IPS-NIHi7 (cell line): ENCODE measurements at regions not wholly inside any gene's neighbourhood (a gene's known extent, or its start where the extent isn't known, plus 50 kb on each side); places are given as distances from the start of the nearest gene placed in this dataset.

Experiments used
- DNase-seq: peaks from one replicate; pipeline ENCODE4 v3.0.0; 2012; ENCODE audit warnings: mixed read lengths; ENCODE audit errors: extremely low spot score

DNA sequence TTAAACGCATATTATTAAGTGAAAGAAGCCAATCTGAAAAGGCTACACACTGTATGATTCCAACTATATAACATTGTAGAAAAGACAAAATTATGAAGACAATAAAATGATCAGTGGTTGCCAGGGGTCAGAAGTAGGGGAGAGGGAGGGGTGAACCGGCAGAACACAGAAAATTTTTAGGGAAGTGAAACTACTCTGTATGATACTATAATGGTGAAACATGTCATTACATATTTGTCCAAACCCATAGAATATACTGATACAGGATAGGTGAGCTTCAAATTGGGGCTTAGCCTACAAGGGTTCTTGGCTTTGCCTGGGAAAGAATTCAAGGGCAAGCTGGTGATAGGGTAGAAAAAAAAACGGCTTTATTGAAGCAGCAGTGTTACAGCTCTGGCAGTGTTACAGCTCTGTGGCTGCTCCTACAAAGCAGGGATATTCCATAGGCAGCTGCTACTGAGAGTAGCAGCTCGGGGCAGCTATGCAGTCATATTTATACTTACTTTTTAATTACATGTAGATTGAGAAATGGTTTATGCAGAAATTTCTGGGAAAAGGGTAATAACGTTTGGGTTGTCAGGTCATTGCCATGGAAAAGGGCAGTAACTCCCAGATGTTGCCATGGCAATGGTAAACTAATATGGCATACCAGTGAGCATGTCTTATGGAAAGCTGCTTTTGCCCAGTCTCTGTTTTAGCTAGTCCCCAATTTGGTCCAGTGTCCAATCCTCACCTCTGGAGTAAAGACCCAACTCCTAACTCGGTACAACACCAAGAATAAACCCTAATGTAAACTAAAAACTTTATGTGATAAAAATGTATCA, 125.1 kb upstream of the SLC25A36 start:
- no peak for DNase-seq

DNA sequence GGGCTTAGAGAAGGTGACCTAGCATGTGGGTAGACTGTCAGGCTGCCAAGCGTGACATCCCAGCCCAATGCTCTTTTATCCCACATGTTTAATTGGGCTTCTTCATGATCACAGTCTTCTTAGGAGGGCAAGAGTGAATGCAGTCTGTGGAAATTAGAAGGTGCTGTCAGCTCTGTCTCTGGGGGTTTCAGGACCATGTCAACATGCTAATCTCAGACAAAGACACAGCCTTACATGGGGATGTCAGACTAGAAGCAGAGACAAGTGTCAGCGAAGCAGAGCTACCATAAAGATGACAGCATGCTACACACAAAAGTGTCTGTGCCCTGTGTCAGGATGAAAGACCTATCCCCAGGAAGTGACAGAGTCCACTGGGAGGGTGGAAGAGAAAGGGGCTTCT, 120.1 kb upstream of the SLC25A36 start:
- DNase-seq, result no peak

DNA sequence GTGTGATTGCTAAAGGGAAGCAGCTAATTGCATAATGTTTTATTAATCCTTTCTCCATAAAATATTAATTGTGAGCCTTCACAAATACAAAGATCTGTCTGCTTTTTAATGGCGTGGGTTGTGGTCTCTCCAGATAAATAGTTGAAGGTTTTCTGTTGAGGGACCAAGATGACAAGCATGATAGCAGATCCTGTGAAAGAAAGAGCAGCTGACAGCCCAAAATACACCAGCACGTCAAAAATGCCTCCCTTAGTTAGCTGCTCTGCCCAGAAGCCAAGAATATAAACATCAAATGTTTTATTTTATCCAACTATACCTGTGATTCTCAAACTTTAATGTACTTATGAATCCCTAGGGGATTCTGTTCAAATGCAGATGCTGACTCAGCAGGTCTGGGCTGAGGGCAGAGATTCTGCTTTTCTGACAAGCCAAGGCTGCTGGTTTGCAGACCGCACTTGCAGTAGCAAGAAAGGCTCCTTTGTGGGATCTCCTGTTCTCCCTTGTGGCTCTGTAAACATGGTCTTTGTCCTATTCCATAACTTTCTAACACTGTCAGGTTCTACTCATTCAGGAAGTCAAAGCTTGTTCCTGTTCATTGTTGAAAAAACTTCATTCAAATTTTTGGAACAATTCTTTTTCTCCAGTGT, 119.1 kb upstream of the SLC25A36 start:
- no peak for DNase-seq

DNA sequence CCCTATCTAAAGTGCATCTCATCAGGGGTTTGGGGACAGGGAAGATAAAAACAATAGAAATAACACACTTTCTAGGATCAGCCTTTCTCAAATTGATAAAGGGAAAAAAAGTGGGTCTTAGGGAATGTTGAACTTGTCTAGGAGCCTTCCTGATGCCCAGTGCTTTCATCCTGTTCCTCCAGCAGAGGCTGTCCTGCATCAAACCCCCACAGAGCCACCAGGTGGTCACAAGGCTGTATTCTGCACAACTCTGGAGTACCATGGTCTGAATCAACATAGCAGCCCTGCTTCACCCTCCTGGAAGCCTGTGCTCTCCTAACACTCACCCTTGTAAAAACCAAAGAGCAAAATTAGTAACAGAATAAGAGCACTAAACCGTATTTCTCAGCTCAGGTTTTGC, 118.5 kb upstream of the SLC25A36 start:
- DNase-seq, result no peak

DNA sequence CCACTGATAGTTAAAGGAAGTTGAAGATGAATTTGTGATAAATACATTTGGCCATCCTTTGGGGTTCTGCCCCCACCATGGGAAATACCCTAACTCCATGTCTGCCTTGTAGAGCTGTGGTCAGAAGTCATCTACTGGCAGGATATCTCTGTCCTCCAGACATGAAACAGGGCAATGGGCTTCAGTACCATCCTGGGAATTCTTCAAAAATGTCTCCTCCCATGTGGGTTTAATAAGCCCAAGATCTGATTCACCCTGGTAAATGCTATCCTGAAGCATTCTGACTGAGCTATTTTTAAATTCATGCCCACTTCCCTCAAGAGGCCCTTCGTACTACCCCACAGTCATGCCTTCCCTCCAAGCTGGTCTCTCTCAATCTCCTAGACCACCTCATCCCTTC, 113.7 kb upstream of the SLC25A36 start:
- no peak for DNase-seq

DNA sequence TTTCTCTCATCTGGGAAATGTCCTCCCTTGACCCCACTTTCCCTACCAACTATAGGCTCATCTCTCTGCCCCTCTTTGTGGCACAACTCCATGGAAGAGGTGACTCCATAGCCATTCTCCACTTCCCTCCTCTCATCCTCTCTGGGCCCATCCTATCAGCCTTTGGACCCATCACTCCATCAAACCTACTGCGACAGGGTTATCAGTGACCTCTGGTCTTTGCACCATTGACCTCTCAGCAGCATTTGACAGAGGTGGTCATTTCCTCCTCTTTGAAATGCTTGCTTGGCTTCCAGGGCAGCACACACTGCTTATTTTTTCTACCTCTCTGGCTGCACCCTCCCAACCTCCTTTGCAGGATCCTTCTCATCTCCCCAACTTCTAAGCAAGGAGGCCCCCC, 113.1 kb upstream of the SLC25A36 start:
- DNase-seq, result no peak

DNA sequence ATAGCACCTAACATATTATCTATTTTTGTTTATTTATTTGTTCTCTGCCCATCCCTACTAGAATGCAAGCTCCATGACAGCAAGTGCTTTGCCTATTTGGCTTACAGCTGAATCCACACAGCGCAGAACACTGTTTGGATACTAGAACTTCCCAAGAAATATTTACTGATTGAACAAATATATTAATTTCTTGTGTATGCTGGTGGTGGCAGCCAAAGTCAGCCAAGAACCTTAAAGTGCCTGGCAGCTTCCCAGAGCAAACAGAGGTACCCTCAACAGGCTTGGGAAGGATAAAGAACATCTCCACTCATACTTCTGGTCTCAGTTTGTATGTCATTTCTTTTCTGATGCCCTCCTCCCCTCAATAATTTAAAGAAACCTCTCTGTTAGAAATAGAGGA, 111.8 kb upstream of the SLC25A36 start:
- no peak for DNase-seq

DNA sequence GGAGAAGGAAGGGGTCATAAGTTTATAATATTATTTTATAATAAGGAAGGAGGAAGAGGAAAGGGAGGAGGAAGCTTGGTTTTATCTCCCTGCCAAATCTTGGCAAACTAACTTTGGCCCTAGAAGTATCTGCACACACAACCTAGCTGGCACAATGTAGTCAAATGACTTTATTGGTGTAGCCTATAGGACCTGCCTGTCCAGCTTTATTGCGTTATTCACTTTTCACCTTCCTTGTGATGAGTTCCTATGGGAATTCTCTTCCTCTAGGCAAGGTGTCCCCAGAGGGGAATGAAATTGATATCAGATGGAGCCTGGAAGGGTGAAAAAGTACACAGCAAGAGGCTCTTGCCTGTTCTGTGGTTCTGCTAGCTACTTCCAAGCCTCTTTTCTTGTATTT, 111.2 kb upstream of the SLC25A36 start:
- DNase-seq, result no peak

DNA sequence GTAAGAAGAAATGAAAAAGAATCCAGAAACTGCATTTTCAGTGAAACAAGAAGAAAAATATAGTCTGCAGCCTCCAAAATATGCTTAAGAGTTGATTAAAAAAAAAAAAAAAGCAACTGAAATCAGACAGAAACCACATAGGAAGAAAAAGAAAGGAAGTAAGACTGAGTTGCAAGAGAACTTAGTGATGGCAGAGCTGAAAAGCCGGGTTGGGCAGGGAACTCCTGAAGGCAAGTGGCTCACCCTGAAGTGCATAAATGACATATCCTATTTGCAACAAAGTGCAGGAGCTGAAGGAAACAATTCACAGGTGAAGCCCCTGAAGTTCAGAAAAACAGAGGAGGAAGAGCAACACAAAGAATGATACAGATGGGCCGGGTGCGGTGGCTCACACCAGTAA, 108.8 kb upstream of the SLC25A36 start:
- no peak for DNase-seq

DNA sequence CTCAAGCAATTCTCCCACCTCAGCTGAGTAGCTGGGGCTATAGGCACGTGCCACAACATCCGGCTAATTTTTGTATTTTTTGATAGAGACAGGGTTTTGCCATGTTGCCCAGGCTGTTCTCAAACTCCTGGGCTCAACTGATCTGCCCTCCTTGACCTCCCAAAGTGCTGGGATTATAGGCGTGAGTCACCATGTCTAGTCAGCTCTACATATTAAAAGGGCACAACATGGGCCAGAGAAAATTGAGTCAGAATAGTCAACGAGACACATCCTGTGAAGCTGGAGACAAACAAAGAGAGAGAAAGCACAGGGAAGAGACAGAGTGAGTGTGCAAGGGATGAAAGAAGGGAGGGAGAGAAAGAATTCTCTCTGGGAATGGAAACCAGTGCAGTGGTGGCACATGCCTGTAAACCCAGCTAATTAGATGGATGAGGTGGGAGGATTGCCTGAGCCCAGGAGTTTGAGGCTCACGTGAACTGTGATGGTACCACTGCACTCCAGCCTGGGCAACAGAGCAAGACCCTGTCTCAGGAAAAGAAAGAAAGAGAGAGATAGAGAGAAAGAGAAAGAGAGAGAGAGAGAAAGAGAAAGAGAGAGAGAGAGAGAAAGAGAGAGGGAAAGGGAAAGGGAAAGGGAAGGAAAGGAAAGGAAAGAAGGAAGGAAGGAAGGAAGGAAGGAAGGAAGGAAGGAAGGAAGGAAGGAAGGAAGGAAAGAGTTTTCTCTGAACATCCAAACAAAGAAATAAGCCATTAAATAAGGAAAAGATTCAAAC, 107.2 kb upstream of the SLC25A36 start:
- no peak for DNase-seq

DNA sequence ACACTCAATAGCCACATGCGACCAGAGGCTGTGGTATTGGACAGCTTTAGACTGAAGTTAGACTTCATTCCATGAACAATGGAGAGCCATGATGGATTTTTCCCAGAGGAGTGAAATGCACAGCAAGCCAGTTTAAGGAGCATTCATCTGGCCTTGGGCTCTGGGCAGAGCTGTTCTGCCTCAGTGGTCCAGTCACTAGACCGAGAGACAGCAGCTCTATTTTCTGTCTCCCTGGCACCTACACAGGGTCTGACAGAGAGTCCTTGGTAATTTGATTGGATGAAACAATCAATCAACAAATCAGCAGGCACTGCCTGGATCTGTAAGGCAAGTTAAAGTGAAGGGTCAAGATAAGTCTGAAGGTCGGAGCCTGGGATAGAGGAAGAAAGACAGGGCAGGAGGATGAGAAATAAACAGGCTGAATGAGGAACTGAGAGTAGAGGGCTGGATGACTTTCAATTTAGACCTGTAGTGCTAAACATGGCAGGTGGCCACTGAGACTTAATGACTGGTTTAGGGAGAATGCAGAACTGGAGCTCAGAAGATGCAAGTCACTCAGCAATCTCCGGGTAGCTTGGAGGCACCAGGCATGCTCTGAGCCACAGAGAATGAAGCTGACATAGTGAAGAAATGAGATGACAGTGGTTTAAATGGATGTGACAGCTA, 98.5 kb upstream of the SLC25A36 start:
- DNase-seq, result no peak

DNA sequence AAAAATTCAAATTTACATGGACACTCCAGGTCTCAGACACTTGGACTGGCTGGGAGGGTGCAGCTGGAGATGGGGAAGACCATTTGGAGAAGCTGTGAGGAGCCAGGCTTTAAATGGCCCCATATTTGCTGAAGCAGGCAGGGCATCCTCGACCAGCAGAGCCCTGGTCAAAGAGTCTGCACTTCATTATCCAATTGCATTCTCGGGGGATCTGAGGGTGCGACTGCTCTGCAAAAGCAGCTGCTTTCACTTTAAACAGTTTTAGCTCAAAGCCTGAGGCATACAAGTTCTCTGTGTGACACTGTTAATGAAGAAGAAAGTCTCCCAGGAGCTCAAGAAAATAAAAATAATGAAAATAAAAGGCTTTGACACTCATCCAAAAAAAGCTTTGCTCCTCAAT, 98.0 kb upstream of the SLC25A36 start:
- DNase-seq, result no peak

DNA sequence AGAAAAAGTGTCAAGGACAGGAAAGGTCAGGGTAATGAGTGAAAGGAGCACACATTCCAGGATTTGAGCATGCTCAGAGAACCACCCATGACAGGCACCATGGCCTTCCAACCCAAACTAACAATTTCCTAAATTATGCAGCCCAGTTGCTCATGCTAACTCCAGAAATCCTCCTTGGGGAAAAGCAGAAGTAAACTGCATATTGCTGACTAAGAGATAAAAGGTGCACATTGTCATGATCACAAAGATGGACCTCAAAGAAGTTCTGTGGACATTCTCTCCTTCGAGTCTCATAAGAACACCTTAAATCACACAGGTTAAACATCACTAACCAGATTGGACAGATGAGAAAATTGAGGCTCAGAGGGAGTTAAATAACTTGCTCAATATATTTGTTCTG, 97.6 kb upstream of the SLC25A36 start:
- DNase-seq, result no peak

DNA sequence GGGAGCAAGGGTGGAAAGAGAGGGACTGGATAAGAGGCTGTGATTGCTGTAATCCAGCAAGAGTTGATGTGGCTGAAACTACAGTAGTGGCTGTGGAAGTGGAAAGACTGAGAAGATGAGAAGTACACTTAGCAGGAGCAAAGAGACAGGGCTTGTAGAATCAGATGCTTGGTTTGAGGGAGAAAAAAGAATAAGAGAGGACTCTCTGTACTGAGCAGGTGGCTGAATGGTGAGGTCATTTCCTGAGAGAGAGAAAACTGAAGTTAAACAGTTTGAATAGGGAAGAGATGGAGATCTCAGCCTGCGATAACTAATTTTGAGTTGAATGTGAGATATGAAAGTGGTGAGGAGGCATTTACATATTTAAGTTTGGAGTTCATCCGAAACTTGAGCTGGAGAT, 95.8 kb upstream of the SLC25A36 start:
- no peak for DNase-seq

DNA sequence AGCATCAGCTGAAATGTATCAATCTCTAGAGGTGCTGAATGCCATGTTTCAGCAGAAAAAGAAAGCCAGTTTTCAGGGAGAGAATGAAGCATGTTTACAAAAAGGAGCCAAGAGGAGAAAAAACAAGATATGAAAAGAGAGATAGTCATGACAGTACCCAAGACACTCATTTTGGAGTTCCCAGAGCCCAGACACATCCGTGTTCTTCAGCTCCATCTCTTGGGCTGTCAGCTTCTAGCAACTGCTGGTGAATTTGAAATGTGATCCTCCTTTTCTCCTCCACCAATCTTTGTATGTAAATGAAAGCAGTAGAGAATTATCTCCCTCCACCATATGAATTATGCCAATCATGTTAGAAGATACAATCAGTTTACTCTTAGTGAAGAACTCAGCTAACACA, 93.0 kb upstream of the SLC25A36 start:
- no peak for DNase-seq

DNA sequence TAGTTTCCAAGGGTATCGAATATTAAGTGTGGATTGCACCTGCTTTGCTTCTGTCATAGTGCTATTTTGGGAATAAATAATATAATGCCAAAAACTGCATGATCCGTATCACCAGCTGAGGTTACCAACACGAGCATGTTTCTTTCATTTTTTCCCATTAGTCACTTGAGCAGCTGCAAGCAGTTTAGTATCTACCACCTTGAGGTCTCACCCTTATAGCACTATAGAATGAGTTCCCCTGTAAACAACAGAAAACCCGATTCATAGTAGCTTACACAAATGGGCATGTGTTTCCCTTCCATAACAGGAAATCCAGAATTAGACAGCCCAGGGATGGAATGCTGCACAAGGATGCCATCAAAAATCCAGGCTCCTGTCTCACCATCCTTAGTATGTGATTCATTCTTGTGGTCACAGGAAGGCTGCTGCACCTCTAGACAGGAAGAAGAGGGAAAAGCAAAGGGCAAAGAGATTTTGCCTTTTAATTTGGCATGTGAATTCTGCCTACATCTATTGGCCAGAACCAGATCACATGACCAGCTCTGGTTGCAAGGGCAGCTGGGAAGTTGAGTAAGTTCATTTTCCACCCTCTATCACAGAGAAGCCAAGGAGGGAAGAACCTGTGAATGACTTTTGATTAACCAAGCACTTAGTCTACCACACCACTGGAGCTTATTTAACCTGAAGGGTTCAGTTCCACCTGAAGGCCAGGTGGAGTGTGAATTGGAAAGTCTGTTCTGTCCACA, 91.3 kb upstream of the SLC25A36 start:
- no peak for DNase-seq

DNA sequence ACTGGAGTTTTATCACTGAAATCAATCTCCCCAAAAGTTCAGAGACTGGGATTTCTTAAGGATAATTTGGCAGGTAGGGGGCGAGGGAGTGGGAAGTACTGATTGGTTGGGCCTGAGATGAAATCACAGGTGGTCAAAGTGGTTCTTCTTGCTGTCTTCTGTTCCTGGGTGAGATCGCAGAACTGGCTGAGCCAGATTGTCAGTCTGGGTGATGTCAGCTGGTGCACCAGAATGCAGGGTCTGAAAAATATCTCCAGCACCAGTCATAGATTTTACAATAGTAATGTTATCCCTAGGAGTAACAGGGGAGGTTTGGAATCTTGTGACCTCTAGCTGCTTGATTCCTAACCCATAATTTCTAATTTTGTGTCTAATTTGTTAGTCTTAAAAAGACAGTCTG, 86.7 kb upstream of the SLC25A36 start:
- DNase-seq, result no peak

DNA sequence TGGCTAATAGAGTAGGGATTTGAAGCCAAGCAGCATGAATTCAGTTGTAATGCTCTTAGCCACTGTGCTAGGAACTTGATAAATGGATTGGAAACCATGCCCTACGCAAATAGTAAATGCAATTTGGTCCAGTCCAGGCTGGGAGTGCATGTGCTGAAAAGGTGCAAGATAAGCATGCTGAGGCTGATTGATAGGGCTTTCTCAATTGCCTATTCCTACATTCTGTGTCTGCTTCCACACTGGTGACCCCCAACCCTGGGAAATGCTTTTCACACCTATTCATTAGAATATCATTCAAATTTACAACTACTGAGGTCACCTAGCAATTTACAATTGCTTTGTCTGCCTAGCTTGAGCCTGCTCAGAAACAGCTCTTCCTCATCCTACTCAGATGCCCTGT, 84.7 kb upstream of the SLC25A36 start:
- DNase-seq, result no peak

DNA sequence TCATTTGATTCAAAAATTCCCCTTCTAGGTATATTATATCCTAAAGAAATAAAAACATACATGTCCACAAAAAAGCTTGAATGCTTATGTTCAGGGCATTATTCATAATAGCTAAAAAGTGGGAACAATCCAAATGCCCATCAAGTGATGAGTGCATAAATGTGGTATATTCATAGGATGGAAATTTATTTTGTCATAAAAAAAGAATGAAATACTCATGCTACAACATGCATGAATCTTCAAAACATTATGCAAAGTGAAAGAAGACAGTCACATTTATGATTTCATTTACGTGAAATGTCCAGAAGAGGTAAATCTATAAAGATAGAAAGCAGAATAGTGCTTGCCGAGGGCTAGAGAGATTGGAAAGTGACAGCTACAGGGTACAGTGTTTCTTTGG, 83.6 kb upstream of the SLC25A36 start:
- no peak for DNase-seq

DNA sequence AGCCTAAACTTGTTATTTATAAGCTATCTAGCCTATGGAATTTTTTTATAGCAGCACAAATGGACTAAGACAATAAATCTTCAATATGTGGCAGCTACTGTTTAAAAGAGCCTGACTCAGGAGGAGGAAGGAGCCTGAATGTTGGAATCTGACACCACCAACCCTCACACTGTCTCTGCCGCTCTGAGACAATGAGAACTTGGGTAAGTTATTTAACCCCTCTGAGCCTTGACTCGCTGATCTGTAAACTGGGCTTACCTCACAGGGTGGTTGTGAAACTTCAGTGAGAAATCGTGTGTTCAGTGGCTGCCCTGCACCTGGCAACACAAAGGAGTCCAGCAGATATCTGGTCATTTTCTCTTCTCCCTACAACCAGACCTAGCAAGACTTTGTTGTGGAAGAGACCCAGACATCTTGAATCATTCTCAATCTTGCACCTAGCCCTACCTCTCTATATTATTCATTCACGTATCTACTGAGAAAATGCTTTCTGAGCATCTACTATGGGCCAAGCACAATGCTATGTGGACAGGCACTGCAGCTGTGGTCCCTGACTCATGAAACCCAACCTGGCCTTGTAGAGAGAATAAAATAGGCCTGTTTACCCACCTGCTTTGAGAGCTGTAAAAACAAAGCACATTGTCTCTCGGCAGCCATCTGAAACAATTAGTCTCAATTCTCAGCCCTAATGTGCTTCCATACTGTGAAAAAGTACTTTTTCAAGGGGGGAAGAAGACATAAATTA, 81.9 kb upstream of the SLC25A36 start:
- no peak for DNase-seq

DNA sequence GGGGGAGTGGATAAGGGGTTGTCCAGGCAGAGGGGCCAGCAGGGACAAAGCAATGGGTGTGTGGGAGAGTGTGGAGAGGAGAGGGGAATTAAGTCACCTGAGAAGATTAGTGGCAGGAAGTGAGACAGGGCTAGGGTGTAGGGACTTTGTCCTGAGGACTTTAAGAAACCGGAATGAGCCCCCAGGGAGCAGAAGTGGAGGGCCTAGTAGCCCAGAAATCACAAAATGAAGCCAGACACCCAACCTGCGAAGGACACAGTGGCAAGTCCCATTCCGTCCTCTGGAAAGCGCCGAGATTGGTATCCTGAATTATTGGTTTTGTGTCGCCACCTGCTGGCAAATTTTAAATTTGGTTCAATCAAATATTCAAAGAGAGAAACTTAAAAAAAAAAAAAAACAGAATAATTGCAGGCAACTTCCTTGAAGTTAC, 78.0 kb upstream of the SLC25A36 start:
- DNase-seq, result peak; percentile 71
